Sigmoid colon (tissue), 6 donors: ENCODE measurements at regions not wholly inside any gene's neighbourhood (a gene's known extent, or its start where the extent isn't known, plus 50 kb on each side); places are given as distances from the start of the nearest gene placed in this dataset.

Experiments used
- DNase-seq: peaks from one replicate; pipeline ENCODE4 v3.0.0-alpha.2; 2019
- H3K27ac ChIP-seq, 4 donors: fragments of 200-600 bp; sonication (generic); one replicate each; pipeline ENCODE4 v1.5.1; 2016 to 2019; ENCODE audit warnings: mild to moderate bottlenecking in 1 of 4
- H3K27me3 ChIP-seq, 3 donors: fragments of 200-600 bp; sonication (generic); one replicate each; pipeline ENCODE4 v1.5.1; 2019; ENCODE audit warnings: mild to moderate bottlenecking in 1 of 3
- H3K36me3 ChIP-seq, 4 donors: fragments of 200-600 bp; sonication (generic); one replicate each; pipeline ENCODE4 v1.5.1; 2016 to 2019
- H3K4me1 ChIP-seq, 4 donors: fragments of 200-600 bp; sonication (generic); one replicate each; pipeline ENCODE4 v1.5.1; 2017 to 2019
- H3K4me3 ChIP-seq, 4 donors: fragments of 200-600 bp; sonication (generic); one replicate each; pipeline ENCODE4 v1.5.1; 2017 to 2019; ENCODE audit warnings: mild to moderate bottlenecking in 2 of 4, moderate library complexity in 1 of 4
- H3K9me3 ChIP-seq, 4 donors: fragments of 200-600 bp in 3 of 4; sonication (generic) in 3 of 4; one replicate each; pipeline versions ENCODE4 v1.5.1 to v1.6.1; 2013 to 2019
- EP300 ChIP-seq, 4 donors: sonication (generic); formaldehyde crosslinking; IDR thresholded peaks; one replicate each; pipeline ENCODE4 v1.6.1; 2017; ENCODE audit warnings: antibody characterized with exemption in 4 of 4
- POLR2A ChIP-seq, 2 donors: fragments of 450-650 bp; IDR thresholded peaks; one replicate each; pipeline ENCODE4 v1.6.1; 2016; ENCODE audit warnings: antibody characterized with exemption in 2 of 2, mild to moderate bottlenecking in 2 of 2, moderate library complexity in 2 of 2
- POLR2AphosphoS5 ChIP-seq, 4 donors: sonication (generic); formaldehyde crosslinking; IDR thresholded peaks; one replicate each; pipeline ENCODE4 v1.6.1; 2017; ENCODE audit warnings: antibody characterized with exemption in 4 of 4
- WGBS, 2 donors: extraction: QIAGEN DNeasy Blood & Tissue Kit; methylation state at CpG; one replicate each; pipeline ENCODE4 v1.1.7; 2013; 5-methylcytosine and 5-hydroxymethylcytosine counted together
- intact Hi-C: fragments of 100-400 bp; cut with DNase I; formaldehyde crosslinking; loops from one replicate; pipeline ENCODE4 v1.15.1; 2023
- TF ChIP-seq, protein P1 (sequence below), 4 experiments: fragments of 450-650 bp in 3 of 4; fragments of 200-600 bp in 1 of 4; IDR thresholded peaks; one replicate each; pipeline ENCODE4 v1.5.1; 2016 to 2019; ENCODE audit warnings: antibody characterized with exemption in 4 of 4, mild to moderate bottlenecking in 3 of 4, moderate library complexity in 2 of 4
- donor health status: healthy with polysubstance abuse.
- donor health status: healthy.

DNA sequence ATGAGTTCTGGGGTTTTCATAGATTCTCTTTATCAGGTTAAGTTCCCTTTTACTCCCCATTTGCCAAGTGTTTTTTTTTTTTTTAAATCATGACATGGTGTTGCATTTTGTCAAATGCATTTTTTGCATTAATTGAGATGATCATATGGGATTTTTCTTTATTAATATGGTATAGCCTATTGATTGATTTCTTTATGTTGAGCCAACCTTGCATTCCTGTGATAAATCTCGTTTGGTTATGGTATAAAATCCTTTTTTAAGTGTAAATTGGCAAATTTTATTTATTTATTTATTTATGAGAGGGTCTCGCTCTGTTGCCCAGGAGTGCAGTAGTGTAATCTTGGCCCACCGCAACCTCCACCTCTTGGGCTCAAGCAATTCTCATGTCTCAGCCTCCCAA, 81.5 kb upstream of the ACVR1 start:
- peaks cover 0 to 7% (median 5%) of the 10 kb centered on the region in 4 donors for H3K9me3 ChIP-seq
- WGBS, 2 donors = 33 to 66% methylated on average over 3 of the region's 3 CpGs
- TF ChIP-seq POLR2A (IDR thresholded peaks at IDR 0.05) = no peak
- no peaks in the 10 kb centered on the region for H3K27me3 ChIP-seq
- no peak overlapping the region for H3K4me3 ChIP-seq
- H3K4me1 ChIP-seq = no peaks in the 10 kb centered on the region
- H3K36me3 ChIP-seq = no peaks in the 10 kb centered on the region
- intact Hi-C loops = no loop called here
- H3K27ac ChIP-seq = no peak overlapping the region
- no peak for DNase-seq

DNA sequence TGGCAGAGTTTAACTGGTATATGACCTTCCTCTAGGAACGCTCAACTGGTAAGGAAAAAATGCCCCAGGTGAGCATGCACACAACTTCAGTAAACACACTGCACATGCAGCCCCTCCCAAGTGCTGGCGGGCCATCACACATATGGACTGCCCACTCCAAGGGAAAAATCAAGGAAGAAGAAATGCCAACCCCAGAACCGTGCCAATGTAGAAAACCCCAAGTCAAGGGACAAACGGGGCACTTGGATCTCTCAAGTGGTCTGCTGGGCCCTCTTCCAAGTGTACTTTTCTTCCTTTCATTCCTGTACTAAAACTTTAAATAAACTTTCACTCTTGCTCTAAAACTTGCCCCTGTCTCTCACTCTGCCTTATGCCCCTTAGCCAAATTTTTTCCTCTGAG, 76.4 kb upstream of the ACVR1 start:
- no peak overlapping the region for H3K27ac ChIP-seq
- no peak overlapping the region for H3K4me3 ChIP-seq
- intact Hi-C loops = no loop called here
- TF ChIP-seq, protein P1, sequence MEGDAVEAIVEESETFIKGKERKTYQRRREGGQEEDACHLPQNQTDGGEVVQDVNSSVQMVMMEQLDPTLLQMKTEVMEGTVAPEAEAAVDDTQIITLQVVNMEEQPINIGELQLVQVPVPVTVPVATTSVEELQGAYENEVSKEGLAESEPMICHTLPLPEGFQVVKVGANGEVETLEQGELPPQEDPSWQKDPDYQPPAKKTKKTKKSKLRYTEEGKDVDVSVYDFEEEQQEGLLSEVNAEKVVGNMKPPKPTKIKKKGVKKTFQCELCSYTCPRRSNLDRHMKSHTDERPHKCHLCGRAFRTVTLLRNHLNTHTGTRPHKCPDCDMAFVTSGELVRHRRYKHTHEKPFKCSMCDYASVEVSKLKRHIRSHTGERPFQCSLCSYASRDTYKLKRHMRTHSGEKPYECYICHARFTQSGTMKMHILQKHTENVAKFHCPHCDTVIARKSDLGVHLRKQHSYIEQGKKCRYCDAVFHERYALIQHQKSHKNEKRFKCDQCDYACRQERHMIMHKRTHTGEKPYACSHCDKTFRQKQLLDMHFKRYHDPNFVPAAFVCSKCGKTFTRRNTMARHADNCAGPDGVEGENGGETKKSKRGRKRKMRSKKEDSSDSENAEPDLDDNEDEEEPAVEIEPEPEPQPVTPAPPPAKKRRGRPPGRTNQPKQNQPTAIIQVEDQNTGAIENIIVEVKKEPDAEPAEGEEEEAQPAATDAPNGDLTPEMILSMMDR (IDR thresholded peaks at IDR 0.05) = no peak
- TF ChIP-seq POLR2AphosphoS5 (IDR thresholded peaks at IDR 0.05) = no peak
- no peak for TF ChIP-seq POLR2A (IDR thresholded peaks at IDR 0.05)
- TF ChIP-seq EP300 (IDR thresholded peaks at IDR 0.05) = no peak
- WGBS, 2 donors = 79 to 86% methylated on average over 4 of the region's 4 CpGs
- DNase-seq = no peak
- no peaks in the 10 kb centered on the region for H3K27me3 ChIP-seq
- no peaks in the 10 kb centered on the region for H3K4me1 ChIP-seq
- H3K36me3 ChIP-seq = no peaks in the 10 kb centered on the region
- peaks cover 0 to 5% (median 1%) of the 10 kb centered on the region in 4 donors for H3K9me3 ChIP-seq

DNA sequence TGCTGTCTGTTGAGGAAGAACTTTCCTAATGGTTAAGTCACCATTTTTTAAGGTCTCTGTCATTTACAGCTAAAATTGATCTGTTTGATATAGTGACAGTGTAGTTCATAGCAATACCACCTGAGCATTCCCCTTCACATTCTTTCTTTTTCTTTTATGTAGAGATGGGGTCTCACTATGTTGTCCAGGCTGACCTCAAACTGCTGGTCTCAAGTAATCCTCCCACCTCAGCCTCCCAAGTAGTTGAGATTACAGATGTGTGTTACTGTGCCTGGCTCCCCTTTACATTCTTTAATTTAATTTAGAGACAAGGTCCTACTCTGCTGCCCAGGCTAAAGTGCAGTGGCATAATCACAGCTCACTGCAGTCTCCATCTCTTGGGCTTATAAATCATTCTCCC, 72.7 kb upstream of the ACVR1 start:
- no peaks in the 10 kb centered on the region for H3K27me3 ChIP-seq
- no peaks in the 10 kb centered on the region for H3K4me1 ChIP-seq
- H3K9me3 ChIP-seq = no peaks in the 10 kb centered on the region
- H3K36me3 ChIP-seq = no peaks in the 10 kb centered on the region
- intact Hi-C loops = no loop called here
- H3K27ac ChIP-seq = no peak overlapping the region
- TF ChIP-seq EP300 (IDR thresholded peaks at IDR 0.05) (no peak), POLR2AphosphoS5 (IDR thresholded peaks at IDR 0.05) (no peak)
- H3K4me3 ChIP-seq = no peak overlapping the region
- DNase-seq = no peak

DNA sequence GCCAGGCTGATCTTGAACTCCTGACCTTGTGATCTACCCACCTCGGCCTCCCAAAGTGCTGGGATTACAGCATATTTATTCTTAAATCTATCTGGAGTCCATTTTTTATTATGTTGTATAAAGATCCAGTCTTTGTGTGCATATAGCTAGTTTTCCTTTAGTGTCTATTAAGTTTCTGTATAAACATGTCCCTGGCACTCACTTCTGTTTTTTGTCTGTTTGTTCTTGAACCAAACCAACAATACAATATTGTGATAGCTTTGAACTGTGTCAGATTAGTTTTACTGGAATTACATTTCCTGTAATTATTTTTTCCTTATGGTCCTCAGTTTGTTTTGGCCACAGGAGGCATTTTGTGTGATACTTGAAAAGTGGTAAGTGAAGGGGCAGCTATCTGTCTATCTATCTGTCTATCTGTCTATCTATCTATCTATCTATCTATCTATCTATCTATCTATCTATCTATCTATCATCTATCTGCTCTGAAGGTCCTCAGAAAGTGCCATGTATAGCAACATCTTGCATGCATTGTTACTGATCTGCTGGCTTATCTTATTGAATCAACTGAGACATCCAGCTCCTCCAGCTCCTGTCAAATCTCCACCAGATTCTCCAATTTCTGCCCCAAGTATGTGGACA, 70.9 kb upstream of the ACVR1 start:
- TF ChIP-seq POLR2A (IDR thresholded peaks at IDR 0.05) (no peak), POLR2AphosphoS5 (IDR thresholded peaks at IDR 0.05) (no peak), EP300 (IDR thresholded peaks at IDR 0.05) (no peak)
- TF ChIP-seq, protein P1 (IDR thresholded peaks at IDR 0.05) = no peak
- Histone ChIP-seq H3K27ac (no peak overlapping the region), H3K27me3 (no peaks in the 10 kb centered on the region), H3K9me3 (no peaks in the 10 kb centered on the region), H3K4me3 (no peak overlapping the region), H3K36me3 (no peaks in the 10 kb centered on the region), H3K4me1 (no peaks in the 10 kb centered on the region)
- intact Hi-C loops = no loop called here
- WGBS, 2 donors = 18 to 64% methylated on average over 1 of the region's 1 CpG
- DNase-seq = no peak

DNA sequence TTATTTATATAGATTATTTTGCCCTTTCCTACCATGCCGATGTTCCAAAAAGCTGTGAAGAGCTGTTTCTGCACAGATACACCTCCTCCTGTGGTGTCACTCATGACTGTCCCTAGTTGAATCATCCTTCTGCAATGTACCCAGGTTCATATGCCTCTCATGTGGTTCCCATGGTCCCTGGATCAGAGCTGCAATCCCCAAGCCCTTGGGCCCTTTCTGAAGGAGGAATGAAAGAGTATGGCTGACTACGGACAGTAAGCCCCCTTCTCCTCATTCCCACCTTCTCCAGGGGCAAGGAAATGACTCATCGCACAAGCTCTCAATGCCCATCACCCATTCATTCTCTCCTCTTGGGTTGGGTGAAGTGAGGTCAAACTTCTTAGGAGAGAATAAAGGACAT, 63.9 kb upstream of the ACVR1 start:
- intact Hi-C loops = no loop called here
- Histone ChIP-seq H3K4me3 (no peak overlapping the region), H3K4me1 (no peaks in the 10 kb centered on the region), H3K27ac (no peak overlapping the region), H3K36me3 (no peaks in the 10 kb centered on the region), H3K9me3 (no peaks in the 10 kb centered on the region), H3K27me3 (no peaks in the 10 kb centered on the region)
- no peak for DNase-seq
- TF ChIP-seq EP300 (IDR thresholded peaks at IDR 0.05) = no peak
- TF ChIP-seq POLR2A (IDR thresholded peaks at IDR 0.05) = no peak
- TF ChIP-seq POLR2AphosphoS5 (IDR thresholded peaks at IDR 0.05) = no peak
- TF ChIP-seq, protein P1 (IDR thresholded peaks at IDR 0.05) = no peak
- 90 to 98% methylated on average over 3 of the region's 3 CpGs for WGBS, 2 donors

DNA sequence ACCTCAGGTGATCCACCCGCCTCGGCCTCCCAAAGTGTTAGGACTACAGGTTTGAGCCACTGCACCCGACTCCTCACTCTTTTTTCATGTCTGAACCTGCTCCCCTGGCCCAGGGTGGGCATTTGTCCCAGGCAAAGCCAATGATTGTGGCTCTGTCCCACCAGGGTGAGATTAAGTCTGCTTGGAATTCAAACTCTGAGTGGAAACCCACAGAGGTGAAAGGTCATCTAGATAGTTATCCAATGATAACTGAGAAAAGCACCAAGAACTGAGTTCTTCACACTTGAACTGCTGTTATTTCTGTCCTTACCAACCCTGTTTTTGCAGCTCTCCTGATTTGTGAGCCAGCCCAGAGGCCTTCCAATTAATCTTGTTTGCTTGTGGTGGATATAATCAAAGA, 62.4 kb upstream of the ACVR1 start:
- TF ChIP-seq EP300 (IDR thresholded peaks at IDR 0.05) (no peak), POLR2AphosphoS5 (IDR thresholded peaks at IDR 0.05) (no peak), POLR2A (IDR thresholded peaks at IDR 0.05) (no peak)
- TF ChIP-seq, protein P1 (IDR thresholded peaks at IDR 0.05) = no peak
- no peak for DNase-seq
- no peaks in the 10 kb centered on the region for H3K9me3 ChIP-seq
- no peak overlapping the region for H3K27ac ChIP-seq
- no peak overlapping the region for H3K4me3 ChIP-seq
- no peaks in the 10 kb centered on the region for H3K27me3 ChIP-seq
- intact Hi-C loops = no loop called here
- WGBS, 2 donors = 54 to 78% methylated on average over 3 of the region's 3 CpGs
- no peaks in the 10 kb centered on the region for H3K36me3 ChIP-seq
- no peaks in the 10 kb centered on the region for H3K4me1 ChIP-seq
